SK-N-SH (cell line): ENCODE measurements at regions not wholly inside any gene's neighbourhood (a gene's known extent, or its start where the extent isn't known, plus 50 kb on each side); places are given as distances from the start of the nearest gene placed in this dataset.

Source experiments
- CTCF ChIA-PET: fragments of 300-600, 350-600 bp; formaldehyde crosslinking; extraction: SDS; loops from one replicate; lab custom pipeline; 2021; lab: Yijun Ruan, JAX
- POLR2A ChIA-PET: fragments of 350-600 bp; sonication (Branson Sonifier 250); formaldehyde crosslinking; extraction: SDS; loops from one replicate; lab custom pipeline; 2020; ENCODE audit warnings: antibody characterized with exemption, inconsistent platforms; lab: Yijun Ruan, JAX
- DNase-seq: peaks from one replicate; pipeline ENCODE4 v3.0.0; 2012
- H2AFZ ChIP-seq: fragments of 200-600 bp; sonication (generic); 2 replicates; pipeline ENCODE4 v1.8.1; 2016; ENCODE audit warnings: antibody characterized with exemption, mild to moderate bottlenecking, low read depth
- H3F3A ChIP-seq: fragments of 200-600 bp; sonication (generic); replicated peaks from 2 replicates; pipeline ENCODE3; 2016; ENCODE audit warnings: antibody characterized with exemption, mild to moderate bottlenecking; ENCODE audit not compliant: insufficient read depth
- H3K27ac ChIP-seq, 2 experiments: fragments of 200-500 bp in 1 of 2; fragments of 200-600 bp in 1 of 2; sonication (Bioruptor generic) in 1 of 2; sonication (generic), shearing (Covaris generic) in 1 of 2; 2 replicates each; pipeline versions ENCODE4 v1.5.1 to v1.6.1; 2014 to 2016; ENCODE audit warnings: low read depth in 2 of 2, inconsistent platforms in 1 of 2, low read length in 1 of 2, mild to moderate bottlenecking in 1 of 2, mixed read lengths in 1 of 2
- H3K27me3 ChIP-seq: fragments of 200-600 bp; sonication (generic), shearing (Covaris generic); 2 replicates; pipeline ENCODE4 v1.6.1; 2016; ENCODE audit warnings: mixed run types; ENCODE audit not compliant: insufficient read depth
- H3K36me3 ChIP-seq, 2 experiments: fragments of 200-500 bp in 1 of 2; fragments of 200-600 bp in 1 of 2; sonication (Bioruptor generic) in 1 of 2; sonication (generic) in 1 of 2; replicated peaks in 1 of 2; 2 replicates each; pipeline versions ENCODE3 to v1.5.1; 2014 to 2016; ENCODE audit warnings: low read length in 1 of 2, mild to moderate bottlenecking in 1 of 2; ENCODE audit not compliant: insufficient read depth in 2 of 2, control insufficient read depth in 1 of 2
- H3K4me1 ChIP-seq, 2 experiments: fragments of 200-500 bp in 1 of 2; fragments of 200-600 bp in 1 of 2; sonication (Bioruptor generic) in 1 of 2; sonication (generic), shearing (Covaris generic) in 1 of 2; 2 replicates each; pipeline versions ENCODE4 v1.5.1 to v1.6.1; 2014 to 2016; ENCODE audit warnings: low read depth in 1 of 2, low read length in 1 of 2, mixed run types in 1 of 2; ENCODE audit not compliant: insufficient read depth in 2 of 2, control insufficient read depth in 1 of 2
- H3K4me2 ChIP-seq: fragments of 200-600 bp; sonication (generic), shearing (Covaris generic); 2 replicates; pipeline ENCODE4 v1.6.1; 2017; ENCODE audit warnings: mixed run types
- H3K4me3 ChIP-seq, 2 experiments: fragments of 200-500 bp in 1 of 2; fragments of 200-600 bp in 1 of 2; sonication (Bioruptor generic) in 1 of 2; sonication (generic), shearing (Covaris generic) in 1 of 2; 2 replicates each; pipeline versions ENCODE4 v1.5.1 to v1.8.1; 2014 to 2016; ENCODE audit warnings: low read depth in 2 of 2, inconsistent platforms in 1 of 2, low read length in 1 of 2, mild to moderate bottlenecking in 1 of 2, mixed read lengths in 1 of 2, moderate library complexity in 1 of 2
- H3K79me2 ChIP-seq: fragments of 200-600 bp; sonication (generic); 2 replicates; pipeline ENCODE4 v1.8.1; 2017; ENCODE audit warnings: mild to moderate bottlenecking; ENCODE audit not compliant: insufficient read depth
- H3K9ac ChIP-seq: fragments of 200-600 bp; sonication (generic); 2 replicates; pipeline ENCODE4 v1.6.1; 2017; ENCODE audit warnings: mixed run types
- H3K9me2 ChIP-seq: fragments of 200-600 bp; sonication (generic); 2 replicates; pipeline ENCODE4 v1.6.1; 2017; ENCODE audit warnings: mixed run types
- H3K9me3 ChIP-seq: fragments of 200-600 bp; sonication (generic); 2 replicates; pipeline ENCODE4 v1.6.1; 2017; ENCODE audit warnings: mixed run types, mild to moderate bottlenecking, moderate library complexity
- H4K20me1 ChIP-seq: fragments of 200-600 bp; sonication (generic); 2 replicates; pipeline ENCODE4 v1.6.1; 2017; ENCODE audit warnings: mild to moderate bottlenecking, mixed run types; ENCODE audit not compliant: insufficient read depth
- EZH2phosphoT487 ChIP-seq: fragments of 200-600 bp; sonication (generic); IDR thresholded peaks from 2 replicates; pipeline ENCODE4 v1.6.1; 2017; ENCODE audit warnings: low read depth, mixed run types, mild to moderate bottlenecking, antibody characterized with exemption, moderate library complexity, borderline replicate concordance
- FOXJ3 ChIP-seq: sonication (generic); formaldehyde crosslinking; IDR thresholded peaks from 2 replicates; pipeline ENCODE4 v1.5.1; 2020; ENCODE audit warnings: mild to moderate bottlenecking, missing genetic modification reagents
- GABPA ChIP-seq: IDR thresholded peaks from 2 replicates; pipeline ENCODE4 v1.4.0; 2012; ENCODE audit warnings: low read depth, mild to moderate bottlenecking
- GATA2 ChIP-seq: sonication (generic); formaldehyde crosslinking; IDR thresholded peaks from 2 replicates; pipeline ENCODE4 v1.5.0; 2020; ENCODE audit warnings: mild to moderate bottlenecking, missing genetic modification reagents
- RAD21 ChIP-seq: IDR thresholded peaks from 2 replicates; pipeline ENCODE4 v1.6.1; 2012; ENCODE audit warnings: mild to moderate bottlenecking, low read length
- RCOR1 ChIP-seq: fragments of 150-350 bp; IDR thresholded peaks from 2 replicates; pipeline ENCODE4 v1.6.1; 2017; ENCODE audit warnings: antibody characterized with exemption, low read length
- RXRA ChIP-seq: IDR thresholded peaks from 2 replicates; pipeline ENCODE4 v1.4.0; 2012; ENCODE audit warnings: low read depth, mild to moderate bottlenecking, borderline replicate concordance
- SIN3A ChIP-seq: IDR thresholded peaks from 2 replicates; pipeline ENCODE4 v1.6.1; 2012; ENCODE audit warnings: low read depth, mild to moderate bottlenecking, low read length, moderate library complexity, borderline replicate concordance
- TCF12 ChIP-seq: IDR thresholded peaks from 2 replicates; pipeline ENCODE4 v1.4.0; 2012
- WGBS: methylation state at CpG from one replicate; pipeline ENCODE4 v1.1.6; 2017; ENCODE audit warnings: low lambda C conversion rate; 5-methylcytosine and 5-hydroxymethylcytosine counted together
- TF ChIP-seq, protein P1 (sequence below): IDR thresholded peaks from 2 replicates; pipeline ENCODE4 v1.4.0; 2012; ENCODE audit warnings: low read depth, borderline replicate concordance
- TF ChIP-seq, protein P2 (sequence below): IDR thresholded peaks from 2 replicates; pipeline ENCODE4 v1.4.0; 2012; ENCODE audit warnings: low read depth

DNA sequence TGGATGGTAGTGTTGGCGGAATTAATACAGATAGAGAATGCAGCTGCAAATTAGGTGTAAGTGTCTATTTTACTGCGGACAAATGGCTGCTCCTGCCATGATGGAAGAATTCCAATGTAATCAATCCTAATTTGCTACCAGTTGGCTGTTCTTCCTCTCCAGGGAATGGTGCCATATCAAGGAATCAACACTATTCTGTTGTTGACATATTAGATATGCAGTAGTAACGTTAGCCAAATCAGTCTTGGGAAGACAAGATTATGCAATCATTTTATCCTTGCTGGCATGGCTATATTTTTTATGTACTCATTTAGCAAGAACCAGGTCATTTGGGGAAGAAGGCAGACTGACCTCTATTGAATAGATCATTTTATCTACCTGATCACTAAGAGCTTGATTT is 271.2 kb upstream of the AGA start:
- H3K4me1 ChIP-seq = no peaks in the 10 kb centered on the region
- H3F3A ChIP-seq = no peaks in the 10 kb centered on the region
- H2AFZ ChIP-seq = no peak overlapping the region
- no peak overlapping the region for H3K9ac ChIP-seq
- no peak overlapping the region for H3K27ac ChIP-seq
- POLR2A ChIA-PET = no interaction called here
- TF ChIP-seq RXRA = no peak
- no peak for TF ChIP-seq TCF12
- no peak for TF ChIP-seq EZH2phosphoT487
- TF ChIP-seq, protein P1, sequence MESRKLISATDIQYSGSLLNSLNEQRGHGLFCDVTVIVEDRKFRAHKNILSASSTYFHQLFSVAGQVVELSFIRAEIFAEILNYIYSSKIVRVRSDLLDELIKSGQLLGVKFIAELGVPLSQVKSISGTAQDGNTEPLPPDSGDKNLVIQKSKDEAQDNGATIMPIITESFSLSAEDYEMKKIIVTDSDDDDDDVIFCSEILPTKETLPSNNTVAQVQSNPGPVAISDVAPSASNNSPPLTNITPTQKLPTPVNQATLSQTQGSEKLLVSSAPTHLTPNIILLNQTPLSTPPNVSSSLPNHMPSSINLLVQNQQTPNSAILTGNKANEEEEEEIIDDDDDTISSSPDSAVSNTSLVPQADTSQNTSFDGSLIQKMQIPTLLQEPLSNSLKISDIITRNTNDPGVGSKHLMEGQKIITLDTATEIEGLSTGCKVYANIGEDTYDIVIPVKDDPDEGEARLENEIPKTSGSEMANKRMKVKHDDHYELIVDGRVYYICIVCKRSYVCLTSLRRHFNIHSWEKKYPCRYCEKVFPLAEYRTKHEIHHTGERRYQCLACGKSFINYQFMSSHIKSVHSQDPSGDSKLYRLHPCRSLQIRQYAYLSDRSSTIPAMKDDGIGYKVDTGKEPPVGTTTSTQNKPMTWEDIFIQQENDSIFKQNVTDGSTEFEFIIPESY = no peak
- TF ChIP-seq RAD21 = no peak
- no peak for TF ChIP-seq SIN3A
- no peak for TF ChIP-seq RCOR1
- no peak for DNase-seq
- no peaks in the 10 kb centered on the region for H3K36me3 ChIP-seq
- H3K27me3 ChIP-seq = peaks cover 37% of the 10 kb centered on the region; the same call in 1 of the 2 replicates
- H4K20me1 ChIP-seq = no peaks in the 10 kb centered on the region
- WGBS = 13% methylated on average over 3 of the region's 3 CpGs
- no peaks in the 10 kb centered on the region for H3K9me2 ChIP-seq
- CTCF ChIA-PET = no interaction called here
- no peaks in the 10 kb centered on the region for H3K9me3 ChIP-seq
- no peak overlapping the region for H3K4me3 ChIP-seq
- no peaks in the 10 kb centered on the region for H3K79me2 ChIP-seq
- no peak overlapping the region for H3K4me2 ChIP-seq

DNA sequence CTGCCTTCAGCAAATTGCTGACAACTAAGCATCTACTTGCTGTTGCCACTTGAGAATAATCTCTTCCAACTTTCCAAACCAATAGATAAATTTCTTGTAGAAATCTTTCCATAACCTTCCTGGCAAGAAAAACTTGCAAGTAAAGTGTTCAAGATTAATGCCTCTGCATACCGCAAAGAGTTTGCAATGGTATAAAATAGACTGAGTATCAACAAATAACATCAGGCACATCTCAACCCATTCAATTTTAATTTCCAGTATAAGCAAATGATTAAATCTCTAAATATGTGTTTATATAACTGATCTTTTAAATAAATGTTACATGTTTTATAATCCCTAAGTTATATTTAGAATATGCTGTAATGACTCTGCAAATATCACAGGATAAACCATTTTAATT is 275.2 kb upstream of the AGA start:
- ChIA-PET CTCF (no interaction called here), POLR2A (no interaction called here)

More for the DNA sequence above, 275.2 kb upstream of the AGA start:
- H3F3A ChIP-seq = no peaks in the 10 kb centered on the region
- no peak overlapping the region for H3K9ac ChIP-seq
- H3K27ac ChIP-seq = no peak overlapping the region
- no peaks in the 10 kb centered on the region for H3K9me3 ChIP-seq
- H3K79me2 ChIP-seq = no peaks in the 10 kb centered on the region
- no peaks in the 10 kb centered on the region for H4K20me1 ChIP-seq
- H3K4me3 ChIP-seq = no peak overlapping the region
- no peaks in the 10 kb centered on the region for H3K9me2 ChIP-seq
- H3K27me3 ChIP-seq = peaks cover 30% of the 10 kb centered on the region; the same call in 1 of the 2 replicates
- no peaks in the 10 kb centered on the region for H3K36me3 ChIP-seq
- no peaks in the 10 kb centered on the region for H3K4me1 ChIP-seq
- no peak overlapping the region for H2AFZ ChIP-seq
- TF ChIP-seq, protein P1 = no peak
- no peak for TF ChIP-seq GABPA
- TF ChIP-seq RXRA = no peak
- no peak for TF ChIP-seq GATA2 (CRISPR knock-in tag)
- TF ChIP-seq, protein P2, sequence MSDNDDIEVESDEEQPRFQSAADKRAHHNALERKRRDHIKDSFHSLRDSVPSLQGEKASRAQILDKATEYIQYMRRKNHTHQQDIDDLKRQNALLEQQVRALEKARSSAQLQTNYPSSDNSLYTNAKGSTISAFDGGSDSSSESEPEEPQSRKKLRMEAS = no peak
- no peak for TF ChIP-seq RCOR1
- no peak for TF ChIP-seq FOXJ3
- no peak for DNase-seq
- H3K4me2 ChIP-seq = no peak overlapping the region
- WGBS = 0% methylated on average over 1 of the region's 1 CpG
